ENCODE measurements at regions not wholly inside any gene's neighbourhood (a gene's known extent, or its start where the extent isn't known, plus 50 kb on each side); places are given as distances from the start of the nearest gene placed in this dataset.
A peak's percentile ranks its signal among the peaks of the same experiment; 100 is the strongest.

- no peak for DNase-seq (ENCODE audit: low read depth in 4 of 4, low spot score in 2 of 4)
Observed at GRCh38 chr22:47471406-47471805, 709.0 kb downstream of the TBC1D22A start.

- no peak for DNase-seq (ENCODE audit: low read depth in 4 of 4, low spot score in 2 of 4)
Observed at GRCh38 chr22:47465809-47466208, 703.4 kb downstream of the TBC1D22A start.

GRCh38 chr22:47465222-47465621, 702.8 kb downstream of the TBC1D22A start:
- DNase-seq (ENCODE audit: low read depth in 4 of 4, low spot score in 2 of 4) = no peak

- no peak for DNase-seq (ENCODE audit: low read depth in 4 of 4, low spot score in 2 of 4)
Observed at GRCh38 chr22:47463220-47463619, 700.8 kb downstream of the TBC1D22A start.

- no peak for DNase-seq (ENCODE audit: low read depth in 4 of 4, low spot score in 2 of 4)
Observed at GRCh38 chr22:47460861-47461260, 698.4 kb downstream of the TBC1D22A start.

- DNase-seq (ENCODE audit: low read depth in 4 of 4, low spot score in 2 of 4) = no peak
Observed at GRCh38 chr22:47460176-47460575, 697.7 kb downstream of the TBC1D22A start.

- no peak for DNase-seq (ENCODE audit: low read depth in 4 of 4, low spot score in 2 of 4)
Observed at GRCh38 chr22:47458348-47458747, 695.9 kb downstream of the TBC1D22A start.

- no peak for DNase-seq (ENCODE audit: low read depth in 4 of 4, low spot score in 2 of 4)
Observed at GRCh38 chr22:47457509-47458300, 695.3 kb downstream of the TBC1D22A start.

GRCh38 chr22:47457021-47457420, 694.6 kb downstream of the TBC1D22A start:
- DNase-seq (ENCODE audit: low read depth in 4 of 4, low spot score in 2 of 4) = no peak

- DNase-seq (ENCODE audit: low read depth in 4 of 4, low spot score in 2 of 4) = no peak
Observed at GRCh38 chr22:47456031-47456430, 693.6 kb downstream of the TBC1D22A start.

- no peak for DNase-seq (ENCODE audit: low read depth in 4 of 4, low spot score in 2 of 4)
Observed at GRCh38 chr22:47453049-47453448, 690.6 kb downstream of the TBC1D22A start.

- no peak for DNase-seq (ENCODE audit: low read depth in 4 of 4, low spot score in 2 of 4)
Observed at GRCh38 chr22:47452184-47452583, 689.7 kb downstream of the TBC1D22A start.

GRCh38 chr22:47450876-47451475, 688.5 kb downstream of the TBC1D22A start:
- DNase-seq (ENCODE audit: low read depth in 4 of 4, low spot score in 2 of 4) = no peak

- no peak for DNase-seq (ENCODE audit: low read depth in 4 of 4, low spot score in 2 of 4)
Observed at GRCh38 chr22:47449508-47450270, 687.2 kb downstream of the TBC1D22A start.

GRCh38 chr22:47448231-47449223, 686.1 kb downstream of the TBC1D22A start:
- DNase-seq (ENCODE audit: low read depth in 4 of 4, low spot score in 2 of 4) = no peak

GRCh38 chr22:47446821-47447810, 684.7 kb downstream of the TBC1D22A start:
- no peak for DNase-seq (ENCODE audit: low read depth in 4 of 4, low spot score in 2 of 4)

GRCh38 chr22:47446331-47446730, 683.9 kb downstream of the TBC1D22A start:
- peak in 1 of 4 donors; percentile 8 for DNase-seq (ENCODE audit: low read depth in 4 of 4, low spot score in 2 of 4)

GRCh38 chr22:47445716-47446290, 683.4 kb downstream of the TBC1D22A start:
- no peak for DNase-seq (ENCODE audit: low read depth in 4 of 4, low spot score in 2 of 4)

- DNase-seq (ENCODE audit: low read depth in 4 of 4, low spot score in 2 of 4) = no peak
Observed at GRCh38 chr22:47445212-47445611, 682.8 kb downstream of the TBC1D22A start.

Measured in left renal cortex interstitium (tissue), 4 donors.